HG02610 (cell line): ENCODE measurements at regions not wholly inside any gene's neighbourhood (a gene's known extent, or its start where the extent isn't known, plus 50 kb on each side); places are given as distances from the start of the nearest gene placed in this dataset.
"Not testable (repeated sequence)": the region's sequence is repeated elsewhere in the genome, so short reads cannot be mapped to it uniquely, and the experiment has no call there.

ENCODE experiments used
- ATAC-seq: cut with Tn5 transposase; IDR thresholded peaks from one replicate; pipeline ENCODE4 v1.9.1; 2021; ENCODE audit warnings: mild to moderate bottlenecking, moderate library complexity; ENCODE audit not compliant: unreplicated experiment

- no peak for ATAC-seq
These were observed 847.8 kb downstream of the RPS29 start for GRCh38 chr14:48738186-48738925.

GRCh38 chr14:48735607-48736006, 850.6 kb downstream of the RPS29 start:
- ATAC-seq = no peak

- ATAC-seq = no peak
These were observed 854.9 kb downstream of the RPS29 start for GRCh38 chr14:48731260-48731659.

- ATAC-seq = no peak
These were observed 860.0 kb downstream of the RPS29 start for GRCh38 chr14:48726080-48726642.

- no peak for ATAC-seq
These were observed 861.0 kb downstream of the RPS29 start for GRCh38 chr14:48725051-48725734.

- ATAC-seq = no peak
These were observed 862.2 kb downstream of the RPS29 start for GRCh38 chr14:48723841-48724495.

- ATAC-seq = no peak
These were observed 871.8 kb downstream of the RPS29 start for GRCh38 chr14:48714366-48714765.

- ATAC-seq = no peak
These were observed 876.0 kb downstream of the RPS29 start for GRCh38 chr14:48710133-48710532.

GRCh38 chr14:48709277-48709785, 876.8 kb downstream of the RPS29 start:
- no peak for ATAC-seq

GRCh38 chr14:48704639-48705038, 881.5 kb downstream of the RPS29 start:
- no peak for ATAC-seq

- ATAC-seq = no peak
These were observed 882.3 kb downstream of the RPS29 start for GRCh38 chr14:48703728-48704467.

GRCh38 chr14:48697362-48697761, 888.8 kb downstream of the RPS29 start:
- not testable (repeated sequence) for ATAC-seq

GRCh38 chr14:48693793-48694192, 892.4 kb downstream of the RPS29 start:
- ATAC-seq = no peak

- ATAC-seq = no peak
These were observed 895.8 kb downstream of the RPS29 start for GRCh38 chr14:48690349-48690748.

- no peak for ATAC-seq
These were observed 899.5 kb downstream of the RPS29 start for GRCh38 chr14:48686650-48687049.

- ATAC-seq = no peak
These were observed 913.7 kb downstream of the RPS29 start for GRCh38 chr14:48672506-48672905.

GRCh38 chr14:48670939-48671338, 915.2 kb downstream of the RPS29 start:
- no peak for ATAC-seq

- ATAC-seq = no peak
These were observed 920.9 kb downstream of the RPS29 start for GRCh38 chr14:48665077-48665784.

- no peak for ATAC-seq
These were observed 942.9 kb downstream of the RPS29 start for GRCh38 chr14:48643241-48643640.

- ATAC-seq = no peak
These were observed 953.5 kb upstream of the MDGA2 start for GRCh38 chr14:48628870-48629269.
